GM23338 (cell line): ENCODE measurements at regions not wholly inside any gene's neighbourhood (a gene's known extent, or its start where the extent isn't known, plus 50 kb on each side); places are given as distances from the start of the nearest gene placed in this dataset.
A peak's percentile ranks its signal among the peaks of the same experiment; 100 is the strongest.

Source experiments
- ATAC-seq: fragments of 200-7000 bp; cut with Tn5 transposase; 3 replicates; pipeline ENCODE4 v1.9.1; 2020
- DNase-seq: peaks from one replicate; pipeline ENCODE4 v3.0.0-alpha.2; 2015; ENCODE audit warnings: low spot score
- H2AFZ ChIP-seq: fragments of 200-600 bp; sonication (generic); 2 replicates; pipeline ENCODE4 v1.8.0; 2016; ENCODE audit warnings: antibody characterized with exemption, mild to moderate bottlenecking, moderate library complexity
- H3F3A ChIP-seq: fragments of 200-600 bp; sonication (generic); replicated peaks from 2 replicates; pipeline ENCODE4 v1.8.0; 2017; ENCODE audit warnings: antibody characterized with exemption, mixed run types, low read depth
- H3K27ac ChIP-seq: fragments of 200-600 bp; sonication (generic); 2 replicates; pipeline ENCODE4 v1.6.1; 2016; ENCODE audit warnings: low read depth
- H3K27me3 ChIP-seq: fragments of 200-600 bp; sonication (generic); 2 replicates; pipeline ENCODE4 v1.8.0; 2016; ENCODE audit warnings: mild to moderate bottlenecking, mixed run types, moderate library complexity; ENCODE audit not compliant: insufficient read depth
- H3K36me3 ChIP-seq: fragments of 200-600 bp; sonication (generic); 2 replicates; pipeline ENCODE4 v1.8.0; 2016; ENCODE audit warnings: mild to moderate bottlenecking; ENCODE audit not compliant: insufficient read depth
- H3K4me1 ChIP-seq: fragments of 200-600 bp; sonication (generic); 2 replicates; pipeline ENCODE4 v1.8.0; 2016; ENCODE audit warnings: mild to moderate bottlenecking, moderate library complexity; ENCODE audit not compliant: insufficient read depth
- H3K4me2 ChIP-seq: fragments of 200-600 bp; sonication (generic); 2 replicates; pipeline ENCODE4 v1.7.1; 2017; ENCODE audit warnings: mixed run types
- H3K4me3 ChIP-seq: fragments of 200-600 bp; sonication (generic); 2 replicates; pipeline ENCODE4 v1.6.1; 2016; ENCODE audit warnings: mixed run types
- H3K79me2 ChIP-seq: fragments of 200-600 bp; sonication (generic); replicated peaks from 2 replicates; pipeline ENCODE4 v1.8.0; 2017; ENCODE audit warnings: mild to moderate bottlenecking; ENCODE audit not compliant: insufficient read depth
- H3K9me2 ChIP-seq: fragments of 200-600 bp; sonication (generic); 2 replicates; pipeline ENCODE4 v1.8.0; 2017; ENCODE audit not compliant: insufficient read depth
- H4K20me1 ChIP-seq: fragments of 200-600 bp; sonication (generic); replicated peaks from 2 replicates; pipeline ENCODE4 v1.8.0; 2017; ENCODE audit warnings: mild to moderate bottlenecking; ENCODE audit not compliant: insufficient read depth
- H3K27ac Mint-ChIP-seq: 2 replicates; pipeline ENCODE4 v1.8.0; 2020; ENCODE audit warnings: inconsistent platforms, mild to moderate bottlenecking, moderate library complexity, mixed read lengths
- H3K27me3 Mint-ChIP-seq: 3 replicates; pipeline ENCODE4 v1.8.0; 2022; ENCODE audit warnings: low read depth, mild to moderate bottlenecking, moderate library complexity, mixed read lengths, inconsistent platforms; ENCODE audit not compliant: insufficient read depth, poor library complexity
- H3K36me3 Mint-ChIP-seq: 3 replicates; pipeline ENCODE4 v1.8.0; 2021; ENCODE audit warnings: low read depth, mild to moderate bottlenecking, inconsistent platforms, moderate library complexity, mixed read lengths
- H3K4me1 Mint-ChIP-seq: 3 replicates; pipeline ENCODE4 v1.8.0; 2020; ENCODE audit warnings: mild to moderate bottlenecking, inconsistent platforms, mixed read lengths
- H3K4me3 Mint-ChIP-seq: 3 replicates; pipeline ENCODE4 v1.8.0; 2021; ENCODE audit warnings: moderate library complexity, mild to moderate bottlenecking, inconsistent platforms, mixed read lengths
- H3K9me3 Mint-ChIP-seq: 3 replicates; pipeline ENCODE4 v1.8.0; 2020; ENCODE audit warnings: moderate library complexity, mild to moderate bottlenecking, inconsistent platforms, mixed read lengths
- EZH2 ChIP-seq: fragments of 200-600 bp; sonication (generic); IDR thresholded peaks from one replicate; pipeline ENCODE4 v1.8.0; 2017; ENCODE audit warnings: antibody characterized with exemption, mild to moderate bottlenecking, low read depth; ENCODE audit not compliant: unreplicated experiment
- JUNB ChIP-seq: IDR thresholded peaks from one replicate; pipeline ENCODE4 v1.6.1; 2016; ENCODE audit warnings: antibody characterized with exemption; ENCODE audit not compliant: unreplicated experiment
- NANOG ChIP-seq: IDR thresholded peaks from 2 replicates; pipeline ENCODE4 v1.6.1; 2016; ENCODE audit warnings: antibody characterized with exemption, borderline replicate concordance
- ZNF331 ChIP-seq: fragments of 250-450 bp; sonication (Bioruptor Pico); IDR thresholded peaks from 2 replicates; pipeline ENCODE4 v1.5.0; 2020; ENCODE audit warnings: low read depth, mild to moderate bottlenecking, moderate library complexity
- ZNF462 ChIP-seq: fragments of 250-450 bp; sonication (Bioruptor Pico); IDR thresholded peaks from 2 replicates; pipeline ENCODE4 v1.5.0; 2020; ENCODE audit warnings: mild to moderate bottlenecking, moderate library complexity
- TF ChIP-seq, protein P1 (sequence below), 2 experiments: fragments of 200-600 bp in 1 of 2; sonication (generic) in 1 of 2; conservative IDR thresholded peaks; 2 replicates each; pipeline versions ENCODE4 v1.5.1 to v1.6.1; 2016 to 2017; ENCODE audit warnings: antibody characterized with exemption in 2 of 2, low read depth in 2 of 2, mild to moderate bottlenecking in 2 of 2, moderate library complexity in 1 of 2
- TF ChIP-seq, protein P2 (sequence below): IDR thresholded peaks from 2 replicates; pipeline ENCODE4 v1.6.1; 2016; ENCODE audit warnings: antibody characterized with exemption

DNA sequence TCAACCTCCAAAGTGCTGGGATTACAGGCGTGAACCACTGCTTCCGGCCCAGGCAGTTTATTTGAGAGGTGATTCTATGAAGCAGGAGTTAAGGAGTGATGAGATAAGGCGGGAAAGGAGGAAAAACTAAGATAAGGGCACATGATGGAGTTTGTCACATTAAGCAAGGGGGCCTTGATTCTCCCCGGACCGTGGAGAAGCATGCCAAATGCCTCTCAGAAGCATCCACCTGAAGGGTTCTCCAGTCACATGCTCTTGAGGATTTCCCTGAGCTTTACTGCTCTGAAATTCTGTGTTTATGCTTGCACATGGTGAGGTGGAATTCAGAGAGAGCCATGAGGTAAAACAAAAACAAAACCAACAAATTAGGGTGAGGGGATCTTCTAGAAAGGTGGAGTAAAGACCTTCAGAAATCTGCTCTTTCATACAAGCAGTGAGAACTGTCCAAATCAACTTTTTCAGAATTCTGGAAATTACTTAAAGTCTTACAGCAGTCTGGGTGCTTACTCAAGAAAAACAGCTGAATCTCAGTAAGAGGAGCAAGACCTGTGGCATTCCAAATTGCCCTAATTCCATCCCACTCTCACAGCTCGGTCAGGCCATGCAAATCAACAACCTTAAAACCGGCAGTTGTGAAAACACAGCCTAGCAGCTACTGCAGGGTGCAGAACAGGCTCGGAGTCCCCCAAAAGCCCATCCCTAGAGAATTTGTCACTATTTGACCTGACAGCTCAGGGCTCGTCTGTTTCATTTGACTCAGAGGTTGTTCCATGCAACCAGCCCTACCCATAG is 69.1 kb upstream of the CTLA4 start:
- Mint-ChIP-seq H3K4me3 (no peak overlapping the region), H3K36me3 (no peaks in the 10 kb centered on the region), H3K4me1 (peaks cover 15% of the 10 kb centered on the region; the same call in 2 of the 3 replicates), H3K9me3 (no peaks in the 10 kb centered on the region), H3K27ac (no peak overlapping the region), H3K27me3 (peaks cover 2% of the 10 kb centered on the region)
- TF ChIP-seq, protein P1, sequence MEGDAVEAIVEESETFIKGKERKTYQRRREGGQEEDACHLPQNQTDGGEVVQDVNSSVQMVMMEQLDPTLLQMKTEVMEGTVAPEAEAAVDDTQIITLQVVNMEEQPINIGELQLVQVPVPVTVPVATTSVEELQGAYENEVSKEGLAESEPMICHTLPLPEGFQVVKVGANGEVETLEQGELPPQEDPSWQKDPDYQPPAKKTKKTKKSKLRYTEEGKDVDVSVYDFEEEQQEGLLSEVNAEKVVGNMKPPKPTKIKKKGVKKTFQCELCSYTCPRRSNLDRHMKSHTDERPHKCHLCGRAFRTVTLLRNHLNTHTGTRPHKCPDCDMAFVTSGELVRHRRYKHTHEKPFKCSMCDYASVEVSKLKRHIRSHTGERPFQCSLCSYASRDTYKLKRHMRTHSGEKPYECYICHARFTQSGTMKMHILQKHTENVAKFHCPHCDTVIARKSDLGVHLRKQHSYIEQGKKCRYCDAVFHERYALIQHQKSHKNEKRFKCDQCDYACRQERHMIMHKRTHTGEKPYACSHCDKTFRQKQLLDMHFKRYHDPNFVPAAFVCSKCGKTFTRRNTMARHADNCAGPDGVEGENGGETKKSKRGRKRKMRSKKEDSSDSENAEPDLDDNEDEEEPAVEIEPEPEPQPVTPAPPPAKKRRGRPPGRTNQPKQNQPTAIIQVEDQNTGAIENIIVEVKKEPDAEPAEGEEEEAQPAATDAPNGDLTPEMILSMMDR (conservative IDR thresholded peaks at IDR 0.05; ENCODE audit: low read depth in 2 of 2) = no peak
- TF ChIP-seq JUNB = no peak
- no peak for TF ChIP-seq ZNF462 (CRISPR knock-in tag)
- no peak for TF ChIP-seq NANOG
- TF ChIP-seq ZNF331 (CRISPR knock-in tag) = no peak
- TF ChIP-seq, protein P2, sequence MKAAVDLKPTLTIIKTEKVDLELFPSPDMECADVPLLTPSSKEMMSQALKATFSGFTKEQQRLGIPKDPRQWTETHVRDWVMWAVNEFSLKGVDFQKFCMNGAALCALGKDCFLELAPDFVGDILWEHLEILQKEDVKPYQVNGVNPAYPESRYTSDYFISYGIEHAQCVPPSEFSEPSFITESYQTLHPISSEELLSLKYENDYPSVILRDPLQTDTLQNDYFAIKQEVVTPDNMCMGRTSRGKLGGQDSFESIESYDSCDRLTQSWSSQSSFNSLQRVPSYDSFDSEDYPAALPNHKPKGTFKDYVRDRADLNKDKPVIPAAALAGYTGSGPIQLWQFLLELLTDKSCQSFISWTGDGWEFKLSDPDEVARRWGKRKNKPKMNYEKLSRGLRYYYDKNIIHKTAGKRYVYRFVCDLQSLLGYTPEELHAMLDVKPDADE = no peak
- no peak for TF ChIP-seq EZH2
- H3K4me3 ChIP-seq = no peak overlapping the region
- ATAC-seq (no peak), DNase-seq (no peak)
- no peaks in the 10 kb centered on the region for H4K20me1 ChIP-seq
- no peaks in the 10 kb centered on the region for H3F3A ChIP-seq
- no peaks in the 10 kb centered on the region for H3K27me3 ChIP-seq
- H3K79me2 ChIP-seq = no peaks in the 10 kb centered on the region
- no peaks in the 10 kb centered on the region for H3K36me3 ChIP-seq
- no peaks in the 10 kb centered on the region; the same call in 1 of the 2 replicates for H3K4me1 ChIP-seq
- peak overlapping the region; percentile 66 for H2AFZ ChIP-seq
- H3K4me2 ChIP-seq = no peak overlapping the region
- H3K9me2 ChIP-seq = no peaks in the 10 kb centered on the region
- no peak overlapping the region for H3K27ac ChIP-seq
